CD14-positive monocyte (primary cell): ENCODE measurements at regions not wholly inside any gene's neighbourhood (a gene's known extent, or its start where the extent isn't known, plus 50 kb on each side); places are given as distances from the start of the nearest gene placed in this dataset.

Experiments used
- DNase-seq, 3 donors: peaks; one replicate each; pipeline ENCODE4 v3.0.0-alpha.2; 2011 to 2022
- H2AFZ ChIP-seq: 2 replicates; pipeline ENCODE4 v1.6.0; 2012; ENCODE audit warnings: mild to moderate bottlenecking, low read depth, low read length, inconsistent platforms; ENCODE audit not compliant: insufficient read depth, poor library complexity, severe bottlenecking
- H3K27ac ChIP-seq, 2 donors: 1 replicate in 1 of 2; 2 replicates in 1 of 2; pipeline ENCODE4 v1.5.1; 2012 to 2013; ENCODE audit warnings: low read length in 2 of 2, control low read depth in 1 of 2, inconsistent platforms in 1 of 2, low read depth in 1 of 2, mild to moderate bottlenecking in 1 of 2
- H3K27me3 ChIP-seq, 2 donors: one replicate each; pipeline versions ENCODE4 v1.6.0 to v1.6.1; 2011 to 2013; ENCODE audit warnings: low read length in 2 of 2; ENCODE audit not compliant: control insufficient read depth in 2 of 2, insufficient read depth in 2 of 2
- H3K36me3 ChIP-seq, 2 donors: replicated peaks in 1 of 2; 1 replicate in 1 of 2; 2 replicates in 1 of 2; pipeline versions ENCODE4 v1.5.1 to v1.6.1; 2012 to 2013; ENCODE audit warnings: low read length in 2 of 2, control low read depth in 1 of 2, inconsistent platforms in 1 of 2, mild to moderate bottlenecking in 1 of 2; ENCODE audit not compliant: insufficient read depth in 2 of 2, control insufficient read depth in 1 of 2
- H3K4me1 ChIP-seq, 2 donors: 1 replicate in 1 of 2; 2 replicates in 1 of 2; pipeline versions ENCODE4 v1.5.1 to v1.6.1; 2012 to 2013; ENCODE audit warnings: low read length in 2 of 2, control low read depth in 1 of 2, inconsistent platforms in 1 of 2, mild to moderate bottlenecking in 1 of 2, moderate library complexity in 1 of 2; ENCODE audit not compliant: insufficient read depth in 2 of 2, control insufficient read depth in 1 of 2
- H3K4me2 ChIP-seq: replicated peaks from 2 replicates; pipeline ENCODE3; 2012; ENCODE audit warnings: low read length, moderate library complexity, mild to moderate bottlenecking; ENCODE audit not compliant: poor library complexity, severe bottlenecking; ENCODE audit errors: extremely low read depth
- H3K4me3 ChIP-seq, 3 experiments: fragments of 200-600 bp in 1 of 3; sonication (generic) in 1 of 3; replicated peaks in 1 of 3; 1 replicate in 2 of 3; 2 replicates in 1 of 3; pipeline ENCODE4 v1.5.1; 2011 to 2013; ENCODE audit warnings: low read length in 3 of 3, mild to moderate bottlenecking in 3 of 3, control low read depth in 2 of 3, low read depth in 2 of 3, inconsistent platforms in 1 of 3, moderate library complexity in 1 of 3
- H3K79me2 ChIP-seq: 2 replicates; pipeline ENCODE4 v1.6.0; 2012; ENCODE audit warnings: mild to moderate bottlenecking, control low read depth, inconsistent platforms, low read length, moderate library complexity; ENCODE audit not compliant: insufficient read depth
- H3K9ac ChIP-seq: 2 replicates; pipeline ENCODE4 v1.6.0; 2017; ENCODE audit warnings: low read length, mild to moderate bottlenecking; ENCODE audit not compliant: insufficient read depth, poor library complexity, severe bottlenecking
- H3K9me3 ChIP-seq, 2 donors: replicated peaks in 1 of 2; 1 replicate in 1 of 2; 2 replicates in 1 of 2; pipeline versions ENCODE4 v1.5.1 to v1.6.1; 2012 to 2013; ENCODE audit warnings: low read length in 2 of 2, control low read depth in 1 of 2; ENCODE audit not compliant: control insufficient read depth in 1 of 2, insufficient read depth in 1 of 2
- H4K20me1 ChIP-seq: 2 replicates; pipeline ENCODE4 v1.6.0; 2012; ENCODE audit warnings: mild to moderate bottlenecking, low read length, control low read depth, moderate library complexity; ENCODE audit not compliant: insufficient read depth
- H3K27ac Mint-ChIP-seq, 7 donors: one replicate each; pipeline ENCODE4 v1.8.0; 2020; ENCODE audit warnings: mild to moderate bottlenecking in 7 of 7, mixed read lengths in 7 of 7, moderate library complexity in 6 of 7, inconsistent platforms in 2 of 7
- H3K27me3 Mint-ChIP-seq, 3 donors: one replicate each; pipeline ENCODE4 v1.8.0; 2021 to 2022; ENCODE audit warnings: low read depth in 3 of 3, mild to moderate bottlenecking in 3 of 3, mixed read lengths in 3 of 3, moderate library complexity in 3 of 3, inconsistent platforms in 1 of 3
- H3K36me3 Mint-ChIP-seq, 2 donors: one replicate each; pipeline ENCODE4 v1.8.0; 2020; ENCODE audit warnings: mixed read lengths in 2 of 2, inconsistent platforms in 1 of 2, mild to moderate bottlenecking in 1 of 2
- H3K4me1 Mint-ChIP-seq: one replicate; pipeline ENCODE4 v1.8.0; 2020; ENCODE audit warnings: mild to moderate bottlenecking, mixed read lengths
- H3K4me3 Mint-ChIP-seq, 2 donors: one replicate each; pipeline ENCODE4 v1.8.0; 2020; ENCODE audit warnings: mild to moderate bottlenecking in 2 of 2, mixed read lengths in 2 of 2, moderate library complexity in 1 of 2
- H3K9me3 Mint-ChIP-seq, 7 donors: one replicate each; pipeline ENCODE4 v1.8.0; 2020 to 2022; ENCODE audit warnings: mixed read lengths in 7 of 7, mild to moderate bottlenecking in 6 of 7, moderate library complexity in 6 of 7, inconsistent platforms in 2 of 7
- CTCF ChIP-seq: fragments of 200-600 bp; IDR thresholded peaks from one replicate; pipeline ENCODE4 v1.8.0; 2022; ENCODE audit warnings: antibody characterized with exemption, mild to moderate bottlenecking
- WGBS: methylation state at CpG from one replicate; pipeline ENCODE4 v1.1.5; 2013; ENCODE audit warnings: missing lambda C conversion rate; ENCODE audit not compliant: insufficient coverage; 5-methylcytosine and 5-hydroxymethylcytosine counted together
- intact Hi-C, 2 donors: fragments of 100-400 bp; cut with micrococcal nuclease; formaldehyde crosslinking; loops; one replicate each; pipeline versions ENCODE4 v1.15.0 to v1.15.1; 2023

GRCh38 chr5:84599964-84600363, 215.3 kb upstream of the EDIL3 start:
- no peak overlapping the region for H3K9ac ChIP-seq
- H3K27me3 Mint-ChIP-seq, result peaks cover 0 to 4% (median 0%) of the 10 kb centered on the region in 3 donors
- intact Hi-C loops, result no loop called here
- H2AFZ ChIP-seq, result no peak overlapping the region
- no peak for DNase-seq
- peaks cover 3 to 11% of the 10 kb centered on the region in 2 donors for H3K9me3 ChIP-seq
- H3K4me2 ChIP-seq, result no peak overlapping the region
- H3K4me1 Mint-ChIP-seq, result peaks cover 4% of the 10 kb centered on the region
- H3K4me3 ChIP-seq, result no peak overlapping the region
- 100% methylated on average over 2 of the region's 3 CpGs for WGBS
- H3K9me3 Mint-ChIP-seq, result peaks cover 0 to 10% (median 2%) of the 10 kb centered on the region in 7 donors
- H3K36me3 ChIP-seq, result no peaks in the 10 kb centered on the region
- peaks cover 0 to 4% of the 10 kb centered on the region in 2 donors for H3K4me1 ChIP-seq
- no peak for TF ChIP-seq CTCF
- no peak overlapping the region for H3K27ac ChIP-seq
- H3K4me3 Mint-ChIP-seq, result no peak overlapping the region
- H3K36me3 Mint-ChIP-seq, result no peaks in the 10 kb centered on the region
- H3K27ac Mint-ChIP-seq, result no peak overlapping the region
- H3K27me3 ChIP-seq, result no peaks in the 10 kb centered on the region
- H4K20me1 ChIP-seq, result no peaks in the 10 kb centered on the region
- H3K79me2 ChIP-seq, result no peaks in the 10 kb centered on the region

- H3K27me3 Mint-ChIP-seq, result peaks cover 0 to 4% (median 0%) of the 10 kb centered on the region in 3 donors
- Histone ChIP-seq H3K9ac (no peak overlapping the region), H3K27me3 (no peaks in the 10 kb centered on the region), H3K9me3 (peaks cover 3 to 11% of the 10 kb centered on the region in 2 donors), H3K4me2 (no peak overlapping the region), H2AFZ (no peak overlapping the region), H3K4me1 (no peaks in the 10 kb centered on the region), H3K27ac (no peak overlapping the region), H3K79me2 (no peaks in the 10 kb centered on the region), H3K36me3 (no peaks in the 10 kb centered on the region), H4K20me1 (no peaks in the 10 kb centered on the region), H3K4me3 (no peak overlapping the region)
- TF ChIP-seq CTCF, result no peak
- intact Hi-C loops, result no loop called here
- no peak overlapping the region for H3K27ac Mint-ChIP-seq
- DNase-seq, result no peak
- H3K36me3 Mint-ChIP-seq, result no peaks in the 10 kb centered on the region
- peaks cover 0 to 10% (median 2%) of the 10 kb centered on the region in 7 donors for H3K9me3 Mint-ChIP-seq
- H3K4me1 Mint-ChIP-seq, result no peaks in the 10 kb centered on the region
- WGBS, result no CpG with 5 or more reads among the region's 2 CpGs
- H3K4me3 Mint-ChIP-seq, result no peak overlapping the region
Measured at GRCh38 chr5:84597904-84598303, 213.2 kb upstream of the EDIL3 start.
